PC-9 (cell line): ENCODE measurements at regions not wholly inside any gene's neighbourhood (a gene's known extent, or its start where the extent isn't known, plus 50 kb on each side); places are given as distances from the start of the nearest gene placed in this dataset.

ENCODE experiments used
- CTCF ChIP-seq: fragments of 200-600 bp; sonication (generic); conservative IDR thresholded peaks from 2 replicates; pipeline ENCODE4 v1.6.1; 2017; ENCODE audit warnings: mixed run types, antibody characterized with exemption, mild to moderate bottlenecking, moderate library complexity
- EZH2 ChIP-seq: fragments of 200-600 bp; sonication (generic); IDR thresholded peaks from 2 replicates; pipeline ENCODE4 v1.8.0; 2017; ENCODE audit warnings: antibody characterized with exemption, low read depth

GRCh38 chr4:127209580-127210095, 423.1 kb upstream of the INTU start:
- TF ChIP-seq EZH2 (no peak), CTCF (no peak)
